Prostate gland (tissue), 2 donors: ENCODE measurements at regions not wholly inside any gene's neighbourhood (a gene's known extent, or its start where the extent isn't known, plus 50 kb on each side); places are given as distances from the start of the nearest gene placed in this dataset.
"Not testable (repeated sequence)": the region's sequence is repeated elsewhere in the genome, so short reads cannot be mapped to it uniquely, and the experiment has no call there.

Source experiments
- DNase-seq: peaks from one replicate; pipeline ENCODE4 v3.0.0-alpha.2; 2019; ENCODE audit warnings: low spot score
- H3K27ac ChIP-seq, 2 donors: fragments of 200-600 bp; sonication (generic); 2 replicates each; pipeline ENCODE4 v1.5.1; 2017 to 2019
- H3K27me3 ChIP-seq: fragments of 200-600 bp; sonication (generic); replicated peaks from 2 replicates; pipeline ENCODE4 v1.5.1; 2019; ENCODE audit not compliant: insufficient read depth
- H3K36me3 ChIP-seq, 2 donors: fragments of 200-600 bp; sonication (generic); 1 replicate in 1 of 2; 2 replicates in 1 of 2; pipeline versions ENCODE4 v1.5.1 to v1.8.1; 2017 to 2019
- H3K4me1 ChIP-seq: fragments of 200-600 bp; sonication (generic); replicated peaks from 2 replicates; pipeline ENCODE4 v1.5.1; 2019
- H3K4me3 ChIP-seq, 2 donors: fragments of 200-600 bp; sonication (generic); 2 replicates each; pipeline ENCODE4 v1.5.1; 2017 to 2019
- H3K9me3 ChIP-seq: fragments of 200-600 bp; sonication (generic); 2 replicates; pipeline ENCODE4 v1.5.1; 2017
- POLR2A ChIP-seq: fragments of 450-650 bp; IDR thresholded peaks from one replicate; pipeline ENCODE4 v1.6.1; 2016; ENCODE audit warnings: antibody characterized with exemption, mild to moderate bottlenecking
- POLR2AphosphoS5 ChIP-seq: sonication (generic); formaldehyde crosslinking; IDR thresholded peaks from one replicate; pipeline ENCODE4 v1.6.1; 2017; ENCODE audit warnings: antibody characterized with exemption
- WGBS: methylation state at CpG from one replicate; pipeline ENCODE4 v1.1.5; 2018; 5-methylcytosine and 5-hydroxymethylcytosine counted together
- intact Hi-C: fragments of 100-400 bp; cut with DNase I; formaldehyde crosslinking; loops from one replicate; pipeline ENCODE4 v1.14.2; 2022
- TF ChIP-seq, protein P1 (sequence below), 4 experiments: fragments of 200-600 bp in 2 of 4; fragments of 450-650 bp in 2 of 4; sonication (generic) in 2 of 4; IDR thresholded peaks; 1 replicate in 3 of 4; 2 replicates in 1 of 4; pipeline ENCODE4 v1.5.1; 2016 to 2019; ENCODE audit warnings: antibody characterized with exemption in 4 of 4, mild to moderate bottlenecking in 2 of 4, moderate library complexity in 2 of 4

DNA sequence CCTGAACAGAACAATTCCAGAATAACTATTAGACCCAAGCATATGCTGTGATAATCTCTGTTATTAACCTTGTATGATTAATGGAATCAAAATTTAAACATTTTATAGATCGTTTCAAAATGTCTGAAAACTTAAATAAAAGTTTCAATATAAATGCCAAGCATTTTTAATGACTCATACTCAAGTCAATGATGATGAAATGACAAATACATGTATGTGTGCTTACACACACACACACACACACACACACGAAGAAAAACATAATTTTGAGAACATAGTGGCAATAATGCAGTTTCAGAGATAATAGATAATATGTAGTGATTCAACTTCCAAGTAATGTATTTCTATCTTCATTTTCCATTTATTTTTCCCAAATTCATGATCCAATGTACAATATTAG, 384.9 kb upstream of the FOXG1 start:
- Histone ChIP-seq H3K4me3 (no peak overlapping the region), H3K36me3 (no peaks in the 10 kb centered on the region), H3K27ac (no peak overlapping the region), H3K27me3 (no peaks in the 10 kb centered on the region), H3K4me1 (no peaks in the 10 kb centered on the region), H3K9me3 (no peaks in the 10 kb centered on the region)
- intact Hi-C loops, result no loop called here
- DNase-seq, result no peak
- TF ChIP-seq POLR2AphosphoS5 (no peak), POLR2A (no peak)
- TF ChIP-seq, protein P1, sequence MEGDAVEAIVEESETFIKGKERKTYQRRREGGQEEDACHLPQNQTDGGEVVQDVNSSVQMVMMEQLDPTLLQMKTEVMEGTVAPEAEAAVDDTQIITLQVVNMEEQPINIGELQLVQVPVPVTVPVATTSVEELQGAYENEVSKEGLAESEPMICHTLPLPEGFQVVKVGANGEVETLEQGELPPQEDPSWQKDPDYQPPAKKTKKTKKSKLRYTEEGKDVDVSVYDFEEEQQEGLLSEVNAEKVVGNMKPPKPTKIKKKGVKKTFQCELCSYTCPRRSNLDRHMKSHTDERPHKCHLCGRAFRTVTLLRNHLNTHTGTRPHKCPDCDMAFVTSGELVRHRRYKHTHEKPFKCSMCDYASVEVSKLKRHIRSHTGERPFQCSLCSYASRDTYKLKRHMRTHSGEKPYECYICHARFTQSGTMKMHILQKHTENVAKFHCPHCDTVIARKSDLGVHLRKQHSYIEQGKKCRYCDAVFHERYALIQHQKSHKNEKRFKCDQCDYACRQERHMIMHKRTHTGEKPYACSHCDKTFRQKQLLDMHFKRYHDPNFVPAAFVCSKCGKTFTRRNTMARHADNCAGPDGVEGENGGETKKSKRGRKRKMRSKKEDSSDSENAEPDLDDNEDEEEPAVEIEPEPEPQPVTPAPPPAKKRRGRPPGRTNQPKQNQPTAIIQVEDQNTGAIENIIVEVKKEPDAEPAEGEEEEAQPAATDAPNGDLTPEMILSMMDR (IDR thresholded peaks at IDR 0.05), result no peak
- 54% methylated on average over 2 of the region's 2 CpGs for WGBS

- intact Hi-C loops, result no loop called here
- Histone ChIP-seq H3K36me3 (no peaks in the 10 kb centered on the region), H3K27me3 (no peaks in the 10 kb centered on the region), H3K4me1 (no peaks in the 10 kb centered on the region), H3K9me3 (no peaks in the 10 kb centered on the region), H3K4me3 (no peak overlapping the region), H3K27ac (no peak overlapping the region)
- TF ChIP-seq POLR2A (no peak), POLR2AphosphoS5 (no peak)
- TF ChIP-seq, protein P1 (IDR thresholded peaks at IDR 0.05), result no peak
- WGBS, result 55% methylated on average over 7 of the region's 7 CpGs
- DNase-seq, result no peak
Measured at GRCh38 chr14:28382444-28383190, 384.0 kb upstream of the FOXG1 start.

- H3K4me3 ChIP-seq, result no peak overlapping the region
- H3K27me3 ChIP-seq, result no peaks in the 10 kb centered on the region
- intact Hi-C loops, result no loop called here
- no peaks in the 10 kb centered on the region for H3K9me3 ChIP-seq
- WGBS, result 47% methylated on average over 2 of the region's 2 CpGs
- TF ChIP-seq POLR2A, result no peak
- TF ChIP-seq, protein P1 (IDR thresholded peaks at IDR 0.05), result no peak
- TF ChIP-seq POLR2AphosphoS5, result no peak
- no peaks in the 10 kb centered on the region for H3K4me1 ChIP-seq
- no peak overlapping the region for H3K27ac ChIP-seq
- no peak for DNase-seq
- no peaks in the 10 kb centered on the region for H3K36me3 ChIP-seq
Measured at GRCh38 chr14:28398506-28398905, 368.1 kb upstream of the FOXG1 start.

DNA sequence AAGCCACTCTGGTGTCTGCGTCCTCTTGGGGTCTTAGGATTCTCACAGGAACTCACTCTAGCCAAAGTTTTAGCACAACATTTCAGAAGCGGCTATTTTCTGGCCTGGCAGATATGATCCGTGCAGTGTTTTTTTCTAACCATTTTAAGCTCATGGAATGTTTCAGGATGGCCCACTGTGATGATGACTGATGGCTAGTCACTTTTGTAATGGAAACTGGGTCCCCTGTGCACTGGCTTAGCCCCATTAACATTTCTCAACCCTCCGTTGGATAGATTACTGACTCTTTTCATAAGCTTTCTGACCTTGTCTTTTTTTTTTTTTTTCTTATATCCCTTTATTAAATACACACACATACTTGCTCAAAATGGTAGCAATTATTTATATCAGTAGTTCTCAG, 364.9 kb upstream of the FOXG1 start:
- intact Hi-C loops, H3K4me3 ChIP-seq, H3K27ac ChIP-seq, H3K4me1 ChIP-seq, H3K27me3 ChIP-seq, H3K9me3 ChIP-seq, H3K36me3 ChIP-seq, DNase-seq: not testable (repeated sequence)
- WGBS, result 88% methylated on average over 1 of the region's 4 CpGs

- TF ChIP-seq, protein P1 (IDR thresholded peaks at IDR 0.05), result no peak
- TF ChIP-seq POLR2A (no peak), POLR2AphosphoS5 (no peak)
- WGBS, result 38% methylated on average over 2 of the region's 2 CpGs
Measured at GRCh38 chr14:28406196-28406595, 360.4 kb upstream of the FOXG1 start.

More at GRCh38 chr14:28406196-28406595, 360.4 kb upstream of the FOXG1 start:
- Histone ChIP-seq H3K9me3 (no peaks in the 10 kb centered on the region), H3K4me1 (no peaks in the 10 kb centered on the region), H3K27me3 (no peaks in the 10 kb centered on the region), H3K27ac (no peak overlapping the region), H3K36me3 (no peaks in the 10 kb centered on the region), H3K4me3 (no peak overlapping the region)
- intact Hi-C loops, result no loop called here
- DNase-seq, result no peak
